ENCODE measurements at regions not wholly inside any gene's neighbourhood (a gene's known extent, or its start where the extent isn't known, plus 50 kb on each side); places are given as distances from the start of the nearest gene placed in this dataset.
"Not testable (repeated sequence)": the region's sequence is repeated elsewhere in the genome, so short reads cannot be mapped to it uniquely, and the experiment has no call there.

DNA sequence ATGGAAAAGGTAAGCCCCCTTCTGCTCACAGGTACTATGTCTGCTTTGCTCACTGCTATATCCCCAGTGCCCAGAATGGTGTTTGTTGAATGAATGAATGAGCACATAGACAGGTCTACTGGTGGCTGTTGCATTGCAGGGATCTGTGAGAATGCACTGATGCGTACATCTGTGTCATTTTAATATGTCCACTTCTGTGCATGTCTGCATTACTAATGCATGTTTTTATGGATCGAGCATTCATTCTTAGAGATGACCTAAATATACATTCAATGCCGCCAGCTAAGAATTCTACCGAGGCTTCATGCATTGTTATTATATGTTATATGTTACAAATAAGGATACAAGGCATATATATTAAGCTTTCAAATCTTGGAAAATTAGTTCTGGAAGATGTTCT, 73.8 kb downstream of the SPRING1 start:
- no peak for TF ChIP-seq CTCF (IDR thresholded peaks at IDR 0.05; ENCODE audit: insufficient read depth, low read depth, low read length, missing control alignments)
- no peak overlapping the region for H3K4me3 ChIP-seq (ENCODE audit: low read length)
- no peak for DNase-seq (ENCODE audit: low read depth)

GRCh38 chr12:116662612-116663144, 75.2 kb downstream of the SPRING1 start:
- no peak for TF ChIP-seq CTCF (IDR thresholded peaks at IDR 0.05; ENCODE audit: insufficient read depth, low read depth, low read length, missing control alignments)
- DNase-seq (ENCODE audit: low read depth): no peak
- H3K4me3 ChIP-seq (ENCODE audit: low read length): no peak overlapping the region

DNA sequence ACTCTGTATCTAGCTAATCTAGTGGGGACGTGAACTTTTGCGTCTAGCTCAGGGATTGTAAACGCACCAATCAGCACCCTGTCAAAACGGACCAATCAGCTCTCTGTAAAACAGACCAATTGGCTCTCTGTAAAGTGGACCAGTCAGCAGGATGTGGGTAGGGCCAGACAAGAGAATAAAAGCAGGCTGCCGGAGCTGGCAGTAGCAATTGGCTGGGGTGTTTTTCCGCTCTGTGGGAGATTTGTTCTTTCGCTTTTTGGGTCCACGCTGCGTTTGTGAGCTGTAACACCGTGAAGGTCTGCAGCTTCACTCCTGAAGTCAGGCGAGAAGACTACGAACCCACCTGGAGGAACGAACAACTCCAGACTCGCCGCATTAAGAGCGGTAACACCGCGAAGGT, 76.5 kb downstream of the SPRING1 start:
- no peak for TF ChIP-seq CTCF (IDR thresholded peaks at IDR 0.05; ENCODE audit: insufficient read depth, low read depth, low read length, missing control alignments)
- no peak for DNase-seq (ENCODE audit: low read depth)
- no peak overlapping the region for H3K4me3 ChIP-seq (ENCODE audit: low read length)

DNA sequence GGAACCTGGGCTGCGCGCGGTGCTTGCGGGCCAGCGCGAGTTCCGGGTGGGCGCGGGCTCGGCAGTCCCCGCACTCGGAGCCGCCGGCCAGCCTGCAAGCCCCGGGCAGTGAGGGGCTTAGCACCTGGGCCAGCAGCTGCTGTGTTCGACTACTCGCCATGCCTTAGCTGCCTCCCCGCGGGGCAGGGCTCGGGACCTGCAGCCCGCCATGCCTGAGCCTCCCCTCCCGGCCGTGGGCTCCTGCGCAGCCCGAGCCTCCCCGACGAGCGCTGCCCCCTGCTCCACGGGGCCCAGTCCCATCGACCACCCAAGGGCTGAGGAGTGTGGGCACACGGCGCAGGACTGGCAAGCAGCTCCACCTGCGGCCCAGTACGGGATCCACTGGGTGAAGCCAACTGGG, 77.1 kb downstream of the SPRING1 start:
- DNase-seq (ENCODE audit: low read depth); H3K4me3 ChIP-seq (ENCODE audit: low read length): not testable (repeated sequence)

- TF ChIP-seq CTCF (IDR thresholded peaks at IDR 0.05; ENCODE audit: insufficient read depth, low read depth, low read length, missing control alignments): no peak
- peak; percentile 43 for DNase-seq (ENCODE audit: low read depth)
Measured at GRCh38 chr12:116659771-116660481, 77.9 kb downstream of the SPRING1 start.

DNA sequence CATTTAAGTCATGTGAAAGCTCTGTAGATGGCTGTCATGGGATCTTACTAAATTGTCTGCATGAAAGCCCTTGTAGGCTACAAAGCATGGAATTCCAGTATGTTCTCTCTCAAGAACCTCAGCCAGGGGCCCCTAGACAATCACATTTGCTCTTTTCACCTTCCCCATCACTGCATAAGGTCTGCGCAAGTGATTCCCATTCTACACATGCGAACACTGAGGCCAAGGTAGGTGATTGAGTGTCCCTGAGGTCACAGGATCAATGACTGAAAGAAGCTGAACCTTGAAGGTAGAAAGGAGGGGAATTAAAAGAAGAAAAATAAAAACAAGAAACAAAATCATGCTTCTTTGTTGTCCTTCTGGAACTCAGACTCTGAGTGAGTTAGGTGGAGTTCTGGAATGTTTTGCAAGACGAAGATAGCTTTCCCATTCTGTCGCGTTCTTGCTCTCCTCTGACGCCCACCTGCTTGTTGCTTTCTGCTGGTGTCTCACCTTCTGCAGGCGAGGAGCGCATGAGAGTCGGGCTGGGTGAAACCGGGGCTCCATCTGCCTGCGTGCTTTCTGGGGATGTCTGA, 79.9 kb downstream of the SPRING1 start:
- DNase-seq (ENCODE audit: low read depth): no peak
- TF ChIP-seq CTCF (IDR thresholded peaks at IDR 0.05; ENCODE audit: insufficient read depth, low read depth, low read length, missing control alignments): no peak
- H3K4me3 ChIP-seq (ENCODE audit: low read length): no peak overlapping the region

More at GRCh38 chr12:116659771-116660481, 77.9 kb downstream of the SPRING1 start:
- H3K4me3 ChIP-seq (ENCODE audit: low read length): no peak overlapping the region

GRCh38 chr12:116656306-116656705, 81.6 kb downstream of the SPRING1 start:
- no peak for DNase-seq (ENCODE audit: low read depth)
- H3K4me3 ChIP-seq (ENCODE audit: low read length): no peak overlapping the region
- TF ChIP-seq CTCF (IDR thresholded peaks at IDR 0.05; ENCODE audit: insufficient read depth, low read depth, low read length, missing control alignments): no peak

Measured in epithelial cell of esophagus (primary cell).